Keratinocyte (primary cell): ENCODE measurements at regions not wholly inside any gene's neighbourhood (a gene's known extent, or its start where the extent isn't known, plus 50 kb on each side); places are given as distances from the start of the nearest gene placed in this dataset.

Experiments
- DNase-seq: peaks from one replicate; pipeline ENCODE4 v3.0.0-alpha.2; 2011; ENCODE audit warnings: low read depth, missing footprints, low spot score
- FAIRE-seq: peaks from 2 replicates; lab custom pipeline; 2011; peaks lifted over from hg19 to GRCh38; lab: Jason Lieb, UNC
- H2AFZ ChIP-seq: 2 replicates; pipeline ENCODE4 v1.6.0; 2012; ENCODE audit warnings: low read length, control low read depth, inconsistent platforms; ENCODE audit not compliant: control insufficient read depth
- H3K27ac ChIP-seq: 2 replicates; pipeline ENCODE4 v1.5.1; 2011; ENCODE audit warnings: low read length; ENCODE audit not compliant: control insufficient read depth, insufficient read depth
- H3K27me3 ChIP-seq: 3 replicates; pipeline ENCODE4 v1.6.0; 2011; ENCODE audit warnings: low read length; ENCODE audit not compliant: control insufficient read depth, insufficient read depth; ENCODE audit errors: extremely low read depth
- H3K36me3 ChIP-seq, 2 experiments: 2 replicates in 1 of 2; 3 replicates in 1 of 2; pipeline ENCODE4 v1.5.1; 2011; ENCODE audit warnings: low read length in 2 of 2, mild to moderate bottlenecking in 1 of 2; ENCODE audit not compliant: control insufficient read depth in 2 of 2, insufficient read depth in 2 of 2; ENCODE audit errors: extremely low read depth in 1 of 2
- H3K4me1 ChIP-seq: 3 replicates; pipeline ENCODE4 v1.5.1; 2011; ENCODE audit warnings: low read length; ENCODE audit not compliant: control insufficient read depth, insufficient read depth; ENCODE audit errors: extremely low read depth
- H3K4me2 ChIP-seq: 3 replicates; pipeline ENCODE4 v1.6.0; 2011; ENCODE audit warnings: low read depth, low read length; ENCODE audit not compliant: control insufficient read depth, insufficient read depth; ENCODE audit errors: extremely low read depth
- H3K4me3 ChIP-seq, 3 experiments: fragments of 200-600 bp in 1 of 3; sonication (generic) in 1 of 3; 2 replicates in 2 of 3; 3 replicates in 1 of 3; pipeline ENCODE4 v1.5.1; 2011 to 2016; ENCODE audit warnings: low read length in 3 of 3, mild to moderate bottlenecking in 3 of 3, control low read depth in 2 of 3, inconsistent platforms in 1 of 3, low read depth in 1 of 3, mixed read lengths in 1 of 3, mixed run types in 1 of 3, moderate library complexity in 1 of 3; ENCODE audit not compliant: control insufficient read depth in 2 of 3, insufficient read depth in 2 of 3; ENCODE audit errors: extremely low read depth in 1 of 3
- H3K79me2 ChIP-seq: 2 replicates; pipeline ENCODE4 v1.6.0; 2012; ENCODE audit warnings: low read length; ENCODE audit not compliant: control insufficient read depth, insufficient read depth
- H3K9ac ChIP-seq: 3 replicates; pipeline ENCODE4 v1.6.0; 2011; ENCODE audit warnings: low read length; ENCODE audit not compliant: control insufficient read depth, insufficient read depth; ENCODE audit errors: extremely low read depth
- H3K9me1 ChIP-seq: 3 replicates; pipeline ENCODE4 v1.6.0; 2011; ENCODE audit warnings: low read length; ENCODE audit not compliant: control insufficient read depth, insufficient read depth; ENCODE audit errors: extremely low read depth
- H3K9me3 ChIP-seq: 2 replicates; pipeline ENCODE4 v1.5.1; 2012; ENCODE audit warnings: low read depth, low read length; ENCODE audit not compliant: control insufficient read depth
- H4K20me1 ChIP-seq: 3 replicates; pipeline ENCODE4 v1.6.0; 2011; ENCODE audit warnings: low read length; ENCODE audit not compliant: control insufficient read depth, insufficient read depth; ENCODE audit errors: extremely low read depth
- CTCF ChIP-seq, 3 experiments: IDR thresholded peaks in 1 of 3; conservative IDR thresholded peaks in 1 of 3; optimal IDR thresholded peaks in 1 of 3; 2 replicates in 2 of 3; 3 replicates in 1 of 3; pipeline versions ENCODE3 to v1.5.1; 2011; ENCODE audit warnings: low read length in 3 of 3, mild to moderate bottlenecking in 3 of 3, moderate library complexity in 2 of 3, control low read depth in 1 of 3, inconsistent platforms in 1 of 3; ENCODE audit not compliant: insufficient read depth in 2 of 3; ENCODE audit errors: extremely low read depth in 1 of 3
- EZH2 ChIP-seq: IDR thresholded peaks from one replicate; pipeline ENCODE4 v1.6.1; 2012; ENCODE audit warnings: inconsistent platforms, mild to moderate bottlenecking, low read length, moderate library complexity
- dilution Hi-C: fragments of 300-500 bp; cut with MboI; formaldehyde crosslinking; loops from one replicate; pipeline ENCODE4 v1.7.0; 2020; ENCODE audit warnings: low sequenced_read_pairs; ENCODE audit not compliant: extremely low pct_ligation_motif_present

GRCh38 chr22:49015993-49016908, 811.4 kb downstream of the BRD1 start:
- DNase-seq: no peak
- Histone ChIP-seq H2AFZ (no peak overlapping the region), H3K4me3 (no peak overlapping the region), H3K79me2 (no peaks in the 10 kb centered on the region), H3K9me3 (peaks cover 8% of the 10 kb centered on the region), H4K20me1 (no peaks in the 10 kb centered on the region), H3K27me3 (no peaks in the 10 kb centered on the region), H3K36me3 (no peaks in the 10 kb centered on the region), H3K4me1 (no peaks in the 10 kb centered on the region), H3K9ac (no peak overlapping the region), H3K4me2 (no peak overlapping the region), H3K27ac (no peak overlapping the region), H3K9me1 (no peaks in the 10 kb centered on the region)
- dilution Hi-C loops: no loop called here
- no peak for FAIRE-seq
- TF ChIP-seq CTCF (optimal IDR thresholded peaks at IDR 0.05 in 1 of 3, IDR thresholded peaks at IDR 0.05 in 1 of 3, conservative IDR thresholded peaks at IDR 0.05 in 1 of 3; ENCODE audit: extremely low read depth in 1 of 3, insufficient read depth in 2 of 3, low read length in 3 of 3): no peak
- no peak for TF ChIP-seq EZH2

GRCh38 chr22:49015459-49015858, 812.2 kb downstream of the BRD1 start:
- no peak overlapping the region for H3K27ac ChIP-seq
- no peak overlapping the region for H3K4me2 ChIP-seq
- no peak overlapping the region for H3K4me3 ChIP-seq
- no peak for TF ChIP-seq CTCF (optimal IDR thresholded peaks at IDR 0.05 in 1 of 3, IDR thresholded peaks at IDR 0.05 in 1 of 3, conservative IDR thresholded peaks at IDR 0.05 in 1 of 3; ENCODE audit: extremely low read depth in 1 of 3, insufficient read depth in 2 of 3, low read length in 3 of 3)
- no peak for TF ChIP-seq EZH2
- DNase-seq: no peak
- FAIRE-seq: no peak
- dilution Hi-C loops: no loop called here
- no peaks in the 10 kb centered on the region for H3K9me1 ChIP-seq
- no peaks in the 10 kb centered on the region for H3K4me1 ChIP-seq
- no peaks in the 10 kb centered on the region for H3K79me2 ChIP-seq
- no peaks in the 10 kb centered on the region for H3K27me3 ChIP-seq
- H4K20me1 ChIP-seq: no peaks in the 10 kb centered on the region
- peaks cover 10% of the 10 kb centered on the region for H3K9me3 ChIP-seq
- no peak overlapping the region for H2AFZ ChIP-seq
- H3K9ac ChIP-seq: no peak overlapping the region
- no peaks in the 10 kb centered on the region for H3K36me3 ChIP-seq
